ENCODE measurements at regions not wholly inside any gene's neighbourhood (a gene's known extent, or its start where the extent isn't known, plus 50 kb on each side); places are given as distances from the start of the nearest gene placed in this dataset.
"Not testable (repeated sequence)": the region's sequence is repeated elsewhere in the genome, so short reads cannot be mapped to it uniquely, and the experiment has no call there.

DNA sequence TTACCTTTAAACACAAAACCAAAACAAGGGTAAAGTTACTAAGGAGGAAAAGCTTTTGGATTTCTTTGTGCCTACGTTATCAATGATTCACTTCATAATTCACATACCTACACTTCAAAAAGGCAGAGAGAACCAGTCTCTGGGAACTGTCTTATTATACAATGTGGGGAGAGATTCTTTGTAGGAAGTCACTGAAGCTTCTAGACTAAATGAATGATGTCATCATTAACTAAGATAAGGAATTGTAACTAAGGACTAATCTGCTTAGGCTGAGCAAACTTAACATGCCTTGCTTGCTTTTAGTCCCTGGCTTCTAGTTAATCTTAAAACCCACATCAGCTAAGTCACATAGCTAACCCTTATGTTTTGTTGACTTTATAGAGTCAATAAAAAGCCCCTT, 771.2 kb downstream of the NXPH1 start:
- intact Hi-C loops (cut with micrococcal nuclease): no loop called here

- intact Hi-C loops (cut with micrococcal nuclease): no loop called here
These were observed 776.7 kb downstream of the NXPH1 start for GRCh38 chr7:9210114-9210513.

GRCh38 chr7:9217204-9217603, 783.8 kb downstream of the NXPH1 start:
- intact Hi-C loops (cut with micrococcal nuclease): no loop called here

GRCh38 chr7:9226500-9226899, 793.1 kb downstream of the NXPH1 start:
- intact Hi-C loops (cut with micrococcal nuclease): no loop called here

DNA sequence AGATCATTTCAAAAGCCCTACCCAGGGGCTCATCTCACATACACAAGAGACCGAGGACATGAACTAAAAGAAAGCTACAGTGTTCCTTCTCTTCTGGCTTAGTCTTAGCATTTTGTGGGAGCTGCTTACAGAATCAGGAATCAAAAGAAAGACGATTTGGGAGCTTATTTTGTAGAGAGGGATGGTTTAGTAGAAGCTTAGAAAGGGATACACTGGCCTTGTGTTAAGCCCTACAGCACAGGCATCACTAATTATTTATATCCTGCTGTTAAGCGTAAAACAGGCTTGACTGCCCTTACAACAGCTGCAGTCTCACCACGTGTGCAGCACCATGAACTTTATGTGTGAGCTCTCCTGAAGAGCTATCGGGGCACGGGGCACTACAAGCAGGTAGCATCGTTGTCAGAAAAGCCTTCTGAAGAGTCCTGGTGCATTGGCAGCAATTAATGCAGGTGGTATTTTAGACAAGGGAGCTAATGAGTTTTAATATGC, 798.3 kb downstream of the NXPH1 start:
- intact Hi-C loops (cut with micrococcal nuclease): no loop called here

DNA sequence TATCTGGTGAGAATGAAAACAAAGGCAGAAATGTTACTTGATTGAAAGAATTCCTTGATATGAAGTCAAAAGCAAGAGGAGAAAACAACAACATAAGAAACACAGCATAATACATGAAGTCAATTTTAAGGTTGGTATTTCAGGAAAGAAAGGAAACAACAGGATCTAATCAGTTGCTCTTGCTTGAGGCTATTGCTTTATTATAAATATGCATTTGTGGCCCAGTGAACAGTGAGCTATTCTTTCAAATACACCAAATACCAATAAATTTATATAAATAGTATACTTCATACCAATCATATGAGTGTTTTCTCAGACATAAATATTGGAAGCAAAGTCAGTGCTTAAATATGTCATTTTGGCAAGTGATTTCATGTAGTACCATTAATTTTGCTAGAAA, 806.6 kb downstream of the NXPH1 start:
- intact Hi-C loops (cut with micrococcal nuclease): no loop called here

- intact Hi-C loops (cut with micrococcal nuclease): no loop called here
These were observed 808.4 kb downstream of the NXPH1 start for GRCh38 chr7:9241826-9242225.

DNA sequence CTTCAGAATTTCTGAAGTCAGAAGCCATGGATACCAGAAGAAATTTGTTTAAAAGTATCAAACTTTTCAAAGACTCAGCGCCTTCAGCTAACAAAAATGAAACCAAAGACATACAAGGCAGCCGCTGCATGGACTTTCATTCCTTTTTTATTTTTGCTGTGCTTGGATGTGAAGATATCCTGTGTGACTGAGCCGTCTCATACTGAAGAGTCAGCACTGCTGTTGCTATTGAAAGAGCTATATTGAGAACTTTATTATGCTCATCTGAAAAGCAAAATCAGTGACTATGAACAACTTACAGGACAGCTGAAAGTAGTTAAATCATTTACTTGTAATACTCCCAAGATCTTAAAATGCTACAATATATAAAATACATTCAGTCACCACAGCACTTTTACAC, 809.2 kb downstream of the NXPH1 start:
- intact Hi-C loops (cut with micrococcal nuclease): no loop called here

- intact Hi-C loops (cut with micrococcal nuclease): no loop called here
These were observed 817.5 kb downstream of the NXPH1 start for GRCh38 chr7:9250876-9251275.

DNA sequence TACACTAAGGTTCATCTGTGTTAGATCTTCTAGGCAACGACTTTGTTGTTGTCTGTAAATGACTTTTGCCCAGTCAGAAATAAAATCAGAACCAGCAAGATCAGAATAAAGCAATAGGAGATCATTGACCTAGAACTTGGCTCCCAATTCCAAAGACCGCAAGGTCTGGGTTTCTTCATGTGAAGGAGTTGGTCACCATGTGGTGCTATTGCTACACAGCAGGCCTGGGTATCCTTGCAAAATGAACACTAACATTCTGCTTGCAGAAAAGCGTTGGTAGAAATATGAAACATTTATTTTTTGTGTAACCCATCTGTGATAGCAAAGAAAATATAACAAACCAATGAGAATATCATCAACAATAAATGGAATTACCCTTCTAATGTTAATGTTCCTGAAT, 831.0 kb downstream of the NXPH1 start:
- intact Hi-C loops (cut with micrococcal nuclease): no loop called here

DNA sequence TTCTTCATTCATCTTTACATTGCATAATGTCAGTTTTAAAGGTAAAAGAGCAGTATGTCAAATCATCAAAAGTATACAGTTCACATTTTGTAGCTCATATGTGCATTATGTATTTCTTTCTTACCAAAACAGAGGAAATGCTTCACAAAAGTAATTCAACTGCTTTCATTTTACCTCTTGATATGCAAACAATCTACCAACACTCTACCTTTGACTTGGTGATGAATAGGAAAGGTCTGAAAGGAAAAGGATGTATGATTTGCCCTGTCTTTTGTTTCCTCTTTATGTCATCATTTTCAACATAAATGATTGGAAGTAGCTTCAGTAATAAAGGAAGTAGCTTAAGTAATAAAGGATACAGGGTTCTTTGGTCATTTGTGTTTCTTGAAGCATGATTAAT, 846.7 kb downstream of the NXPH1 start:
- intact Hi-C loops (cut with micrococcal nuclease): no loop called here

DNA sequence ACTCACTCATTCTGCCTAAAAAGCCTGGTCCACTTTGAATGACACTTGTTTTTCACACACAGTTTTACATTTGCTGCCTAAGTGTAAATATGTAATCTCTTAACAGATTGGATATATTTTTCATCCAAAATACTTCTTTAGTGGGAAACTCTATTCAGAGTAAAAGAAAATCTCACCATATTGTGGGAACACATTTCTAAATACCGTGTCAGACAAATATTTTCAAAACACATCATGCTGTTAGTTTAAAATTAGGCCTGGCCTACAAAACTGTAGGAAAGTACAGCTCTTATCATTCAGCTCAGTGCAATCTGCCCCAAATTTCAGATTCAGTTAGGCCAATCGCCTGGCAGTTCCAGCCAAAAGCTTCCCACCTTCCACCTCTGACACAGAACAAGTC, 849.8 kb downstream of the NXPH1 start:
- intact Hi-C loops (cut with micrococcal nuclease): no loop called here

DNA sequence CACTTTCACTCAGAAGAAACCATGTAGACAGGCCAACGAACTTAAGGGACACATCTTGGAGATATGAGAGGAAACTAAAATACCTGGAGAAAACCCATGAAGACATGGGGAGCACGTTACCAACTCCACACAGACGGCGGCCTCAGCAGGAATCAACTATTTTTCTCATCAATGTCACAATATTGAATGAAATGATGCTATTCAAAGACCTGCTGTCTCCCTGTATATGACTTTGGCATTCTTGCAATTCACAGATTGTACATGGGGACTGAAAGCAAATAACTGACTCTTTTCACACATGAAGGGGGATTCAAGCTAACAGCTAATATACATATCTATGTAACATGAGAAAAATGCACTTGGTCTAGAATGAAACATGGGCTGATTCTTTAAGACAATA, 869.0 kb downstream of the NXPH1 start:
- intact Hi-C loops (cut with micrococcal nuclease): no loop called here

- intact Hi-C loops (cut with micrococcal nuclease): no loop called here
These were observed 873.7 kb downstream of the NXPH1 start for GRCh38 chr7:9307131-9307530.

DNA sequence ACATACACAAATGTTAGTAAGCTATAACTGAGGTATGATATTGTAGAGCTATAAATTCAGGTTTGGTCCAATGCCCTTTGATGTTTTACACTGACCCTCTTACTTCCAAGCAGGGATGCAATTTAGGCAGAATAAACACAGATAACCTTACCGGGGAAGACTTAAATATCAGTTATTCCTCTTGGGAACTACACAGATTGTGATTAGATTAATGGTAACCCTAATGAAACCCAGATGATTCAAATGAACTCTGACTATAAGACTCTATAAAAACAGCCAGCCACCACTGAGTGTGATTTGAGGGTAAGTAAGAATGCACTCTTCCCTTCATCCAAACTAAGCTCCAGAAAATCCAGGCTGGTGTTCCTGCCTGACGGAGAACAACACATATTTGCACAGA, 891.1 kb downstream of the NXPH1 start:
- intact Hi-C loops (cut with micrococcal nuclease): no loop called here

DNA sequence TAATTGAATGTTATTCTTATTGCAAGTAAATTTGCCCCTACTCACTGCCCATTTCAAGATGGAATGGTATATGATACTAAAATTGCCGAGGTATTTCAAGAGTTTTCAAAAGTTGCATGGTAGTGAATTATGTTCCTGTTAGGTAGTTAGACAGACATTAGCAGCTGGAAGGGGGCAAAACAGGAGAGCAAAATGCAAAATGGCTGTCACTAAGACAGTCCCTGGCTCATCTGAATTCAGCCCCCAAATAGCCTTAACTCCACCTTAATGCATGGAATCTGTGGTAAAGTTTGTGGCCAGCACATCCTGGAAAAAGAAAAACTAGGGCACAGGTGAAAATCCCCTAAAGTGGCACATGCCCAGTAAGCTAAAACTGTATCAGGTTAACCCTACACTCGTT, 894.9 kb downstream of the NXPH1 start:
- intact Hi-C loops (cut with micrococcal nuclease): no loop called here

- intact Hi-C loops (cut with micrococcal nuclease): no loop called here
These were observed 916.2 kb downstream of the NXPH1 start for GRCh38 chr7:9349625-9350024.

GRCh38 chr7:9391221-9391620, 957.8 kb downstream of the NXPH1 start:
- intact Hi-C loops (cut with micrococcal nuclease): no loop called here

DNA sequence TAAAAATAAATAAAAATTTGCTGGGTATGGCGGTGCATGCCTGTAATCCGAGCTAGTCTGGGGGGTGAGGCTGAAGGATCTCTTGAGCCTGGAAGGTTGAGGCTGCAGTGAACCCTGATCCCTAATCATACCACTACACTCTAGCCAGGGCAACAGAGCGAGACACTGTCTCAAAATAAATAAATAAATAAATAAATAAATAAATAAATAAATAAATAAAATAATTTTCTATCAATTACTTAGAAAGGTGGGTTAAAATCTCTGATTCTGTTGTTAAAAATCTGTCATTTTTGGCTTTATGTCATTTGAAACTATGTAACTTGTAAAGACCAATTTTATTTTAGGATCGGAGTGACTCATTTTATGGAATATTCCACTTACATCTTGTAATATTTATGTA, 958.6 kb downstream of the NXPH1 start:
- intact Hi-C loops (cut with micrococcal nuclease): no loop called here

DNA sequence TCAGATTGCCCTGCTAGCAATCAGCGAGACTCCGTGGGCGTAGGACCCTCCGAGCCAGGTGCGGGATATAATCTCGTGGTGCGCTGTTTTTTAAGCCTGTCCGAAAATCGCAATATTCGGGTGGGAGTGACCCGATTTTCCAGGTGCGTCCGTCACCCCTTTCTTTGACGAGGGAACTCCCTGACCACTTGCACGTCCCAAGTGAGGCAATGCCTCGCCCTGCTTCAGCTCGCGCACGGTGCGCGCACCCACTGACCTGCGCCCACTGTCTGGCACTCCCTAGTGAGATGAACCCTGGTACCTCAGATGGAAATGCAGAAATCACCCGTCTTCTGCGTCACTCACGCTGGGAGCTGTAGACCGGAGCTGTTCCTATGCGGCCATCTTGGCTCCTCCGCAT, 971.0 kb downstream of the NXPH1 start:
- intact Hi-C loops (cut with micrococcal nuclease): not testable (repeated sequence)

GRCh38 chr7:9407816-9408215, 974.4 kb downstream of the NXPH1 start:
- intact Hi-C loops (cut with micrococcal nuclease): no loop called here

DNA sequence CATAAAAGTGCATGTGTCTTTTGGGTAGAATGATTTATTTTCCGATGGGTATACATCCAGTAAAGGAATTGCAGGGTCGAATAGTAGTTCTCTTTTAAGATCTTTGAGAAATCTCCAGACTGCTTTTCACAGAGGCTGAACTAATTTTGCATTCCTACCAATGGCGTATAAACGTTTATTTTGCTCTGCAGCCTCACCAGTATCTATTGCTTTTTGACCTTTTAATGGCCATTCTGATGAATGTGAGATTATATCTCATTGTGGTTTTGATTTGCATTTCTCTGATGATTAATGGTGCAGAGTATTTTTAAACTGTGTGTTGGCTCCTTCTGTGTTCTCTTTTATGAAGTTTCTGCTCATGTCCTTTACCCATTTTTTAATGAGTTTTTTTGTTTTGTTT, 1020.1 kb downstream of the NXPH1 start:
- intact Hi-C loops (cut with micrococcal nuclease): no loop called here

GRCh38 chr7:9488555-9488954, 1055.1 kb downstream of the NXPH1 start:
- intact Hi-C loops (cut with micrococcal nuclease): no loop called here

DNA sequence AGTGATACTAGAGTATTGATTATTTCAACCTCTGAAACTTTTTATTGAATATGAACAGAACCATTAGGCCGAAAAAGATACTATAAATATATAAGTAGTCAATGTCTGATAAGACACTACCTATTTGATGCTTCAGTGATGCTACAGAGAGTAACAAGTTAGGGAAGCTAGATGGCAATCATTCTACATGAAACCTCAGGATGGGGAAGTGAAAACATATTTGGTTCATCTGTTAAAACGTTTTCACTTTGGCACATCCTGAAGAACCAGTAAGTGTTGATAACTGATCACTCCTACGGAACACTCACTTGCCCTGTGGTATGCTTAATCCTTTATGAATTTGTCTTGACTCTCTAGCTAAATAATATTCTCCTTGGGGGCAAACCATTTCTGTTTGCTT, 1064.9 kb downstream of the NXPH1 start:
- intact Hi-C loops (cut with micrococcal nuclease): no loop called here

Measured in T-helper 2 cell treated with Interferon-gamma antibody and Interleukin-4, amounts not matched to agents 100 ng/mL and 5 ng/mL, for 36 hours (primary cell).